ENCODE measurements at regions not wholly inside any gene's neighbourhood (a gene's known extent, or its start where the extent isn't known, plus 50 kb on each side); places are given as distances from the start of the nearest gene placed in this dataset.

DNA sequence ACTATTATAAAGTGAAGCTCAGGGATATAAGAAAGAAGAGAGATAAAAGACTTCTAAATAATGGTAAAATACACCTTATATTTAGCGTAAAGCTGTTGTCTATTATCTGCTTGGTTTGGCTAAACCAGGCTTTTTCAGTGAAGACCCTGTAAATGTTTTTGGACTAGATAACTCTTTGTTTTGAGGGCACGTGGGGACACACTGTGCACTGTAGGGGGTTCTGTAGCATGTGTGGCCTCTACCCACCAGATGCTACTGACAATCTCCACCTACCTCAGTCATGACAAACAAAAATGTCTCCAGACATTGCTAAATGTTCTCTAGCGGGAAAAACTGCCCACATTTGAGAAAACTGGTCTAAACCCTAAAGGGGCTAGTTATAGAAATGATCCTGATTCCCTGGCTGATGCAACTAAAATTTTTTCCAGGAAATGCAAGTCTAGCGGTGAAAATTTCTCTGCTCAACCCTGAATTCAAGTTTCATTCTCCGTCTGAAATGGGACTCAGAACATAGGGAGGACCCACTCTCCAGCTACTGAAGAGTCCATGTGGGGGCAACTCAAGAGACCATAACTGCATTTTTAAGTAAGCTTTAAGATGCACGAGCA, 355.2 kb upstream of the RASGEF1B start:
- TF ChIP-seq POLR2AphosphoS5 (IDR thresholded peaks at IDR 0.05; ENCODE audit: low read depth, low read length), result no peak
- no peak for TF ChIP-seq POLR2A (IDR thresholded peaks at IDR 0.05; ENCODE audit: low read depth, low read length)
- no peak for TF ChIP-seq TAF1 (IDR thresholded peaks at IDR 0.05; ENCODE audit: borderline replicate concordance, low read depth, low read length)
